ENCODE measurements at regions not wholly inside any gene's neighbourhood (a gene's known extent, or its start where the extent isn't known, plus 50 kb on each side); places are given as distances from the start of the nearest gene placed in this dataset.
"Not testable (repeated sequence)": the region's sequence is repeated elsewhere in the genome, so short reads cannot be mapped to it uniquely, and the experiment has no call there.

DNA sequence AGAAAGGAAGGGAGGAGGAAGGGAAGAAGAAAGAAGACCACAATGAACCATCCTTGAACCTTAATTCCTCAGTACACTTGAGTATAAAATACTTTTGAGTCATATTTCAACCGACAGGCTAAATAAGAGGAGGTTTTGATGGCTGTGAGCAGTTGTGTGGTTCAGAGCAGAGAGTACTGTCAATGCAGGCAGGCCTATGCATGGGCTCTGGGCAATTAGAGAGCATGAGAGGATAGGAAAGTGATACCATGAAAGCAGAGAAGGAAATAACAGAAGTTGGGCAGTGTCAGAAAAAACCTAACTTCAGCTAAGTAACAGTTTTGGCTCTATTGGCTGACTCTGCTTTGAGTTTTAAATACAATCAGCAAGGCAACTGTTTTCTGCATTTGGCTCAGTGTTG, 123.6 kb upstream of the STK17B start:
- intact Hi-C loops (cut with DNase I) = no loop called here
- DNase-seq (ENCODE audit: low spot score) = no peak

DNA sequence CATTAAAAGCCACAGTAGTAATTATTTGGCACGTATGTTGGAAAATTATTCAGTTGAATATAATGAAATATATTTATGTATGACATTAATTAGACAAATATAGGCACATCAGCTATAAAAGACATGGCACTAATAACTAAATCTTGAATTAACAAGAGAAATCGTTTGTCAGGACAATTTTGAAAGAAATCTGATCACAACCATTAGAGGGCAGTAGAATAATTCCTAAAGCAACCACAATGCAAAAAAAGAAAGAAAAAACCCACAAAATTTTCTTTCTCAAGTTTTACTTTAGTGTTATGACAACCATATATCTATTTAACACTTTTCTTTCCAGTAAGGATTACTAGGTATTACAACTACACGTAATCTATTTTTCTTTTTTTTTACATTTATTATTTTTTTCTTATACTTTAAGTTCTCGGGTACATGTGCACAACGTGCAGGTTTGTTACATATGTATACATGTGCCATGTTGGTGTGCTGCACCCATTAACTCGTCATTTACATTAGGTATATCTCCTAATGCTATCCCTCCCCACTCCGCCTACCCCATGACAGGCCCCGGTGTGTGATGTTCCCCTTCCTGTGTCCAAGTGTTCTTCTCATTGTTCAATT, 126.8 kb upstream of the STK17B start:
- intact Hi-C loops (cut with DNase I); DNase-seq (ENCODE audit: low spot score): not testable (repeated sequence)

DNA sequence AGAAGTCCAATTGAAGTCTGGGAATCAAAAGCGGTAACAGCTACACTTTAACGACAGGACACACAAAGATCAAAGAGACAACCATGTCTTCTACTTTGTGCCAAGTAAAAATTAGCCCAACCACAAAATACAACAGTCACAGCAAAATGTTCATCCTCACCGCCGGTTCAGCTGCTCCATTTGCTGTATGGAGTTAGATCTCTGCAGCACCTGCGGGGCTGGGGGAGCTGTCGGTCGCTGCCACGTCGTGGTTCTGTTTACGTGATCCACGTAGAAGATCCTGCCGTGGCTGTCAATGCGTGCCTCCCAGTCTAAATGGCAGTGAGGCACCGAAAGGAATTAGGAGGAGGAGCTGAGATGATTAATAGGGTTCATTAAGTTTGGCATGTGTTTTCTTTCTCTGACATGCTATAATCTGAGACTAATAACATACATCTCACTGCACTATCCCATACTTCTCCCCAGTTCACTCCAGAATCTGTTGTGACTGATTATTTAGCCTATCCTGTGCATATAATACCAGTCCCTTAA, 136.5 kb upstream of the STK17B start:
- DNase-seq (ENCODE audit: low spot score) = no peak
- intact Hi-C loops (cut with DNase I) = no loop called here

DNA sequence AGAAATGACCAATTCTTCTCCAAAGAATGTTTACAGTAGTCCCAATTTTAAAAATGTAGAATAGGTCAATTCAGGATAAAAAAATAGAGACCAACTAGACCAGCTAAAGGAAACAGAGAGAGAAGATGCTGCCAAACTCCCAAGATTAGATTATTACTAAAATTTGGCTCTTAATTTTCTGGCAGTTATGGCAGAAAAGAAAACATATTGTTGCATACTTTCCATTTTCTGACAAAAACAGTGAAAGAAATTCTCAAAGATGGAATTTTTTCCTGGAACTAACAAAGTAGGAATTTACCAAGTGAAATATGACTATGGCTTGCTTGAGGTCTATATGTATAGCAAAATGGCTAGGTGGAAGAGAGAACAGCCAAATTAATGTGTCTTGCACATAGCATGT, 138.3 kb upstream of the STK17B start:
- no peak for DNase-seq (ENCODE audit: low spot score)
- intact Hi-C loops (cut with DNase I) = no loop called here

DNA sequence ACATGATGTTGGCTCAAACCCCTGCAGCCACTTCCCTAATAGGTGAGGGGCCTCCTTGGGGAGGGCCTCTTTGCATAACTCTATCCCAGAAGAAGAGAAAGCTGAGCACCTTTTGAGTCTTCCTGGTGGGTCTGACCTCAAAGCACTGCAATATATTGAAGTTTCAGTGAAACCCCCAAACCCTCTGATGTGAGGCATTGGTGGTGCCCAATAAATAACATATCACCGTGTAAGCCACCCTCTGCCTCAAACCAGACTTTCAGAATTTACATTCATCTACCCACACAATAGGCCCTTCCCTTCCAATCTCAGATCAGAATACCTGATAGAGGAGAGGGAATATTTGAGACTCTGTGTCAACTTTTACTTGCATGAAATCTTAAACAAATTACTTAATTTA, 142.8 kb upstream of the STK17B start:
- intact Hi-C loops (cut with DNase I) = no loop called here
- no peak for DNase-seq (ENCODE audit: low spot score)

DNA sequence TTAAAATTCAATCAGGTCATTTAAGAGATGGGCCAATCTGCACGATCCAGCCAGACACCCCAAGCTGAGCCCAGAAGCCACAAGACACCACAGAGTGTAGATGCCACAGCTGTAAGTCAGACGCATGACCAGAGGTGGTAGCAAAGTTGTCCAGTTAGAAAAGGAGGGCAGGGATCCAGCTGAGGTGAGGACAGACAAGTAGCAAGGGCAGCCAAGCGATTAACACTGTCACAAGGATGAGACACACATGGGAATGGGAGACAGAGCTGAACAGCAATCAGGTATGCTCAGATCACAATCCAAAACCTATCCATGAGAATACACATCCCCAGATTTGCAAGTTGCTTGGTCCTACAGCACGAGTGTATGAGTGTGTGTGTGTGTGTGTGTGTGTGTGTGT, 143.4 kb upstream of the STK17B start:
- no peak for DNase-seq (ENCODE audit: low spot score)
- intact Hi-C loops (cut with DNase I) = no loop called here

DNA sequence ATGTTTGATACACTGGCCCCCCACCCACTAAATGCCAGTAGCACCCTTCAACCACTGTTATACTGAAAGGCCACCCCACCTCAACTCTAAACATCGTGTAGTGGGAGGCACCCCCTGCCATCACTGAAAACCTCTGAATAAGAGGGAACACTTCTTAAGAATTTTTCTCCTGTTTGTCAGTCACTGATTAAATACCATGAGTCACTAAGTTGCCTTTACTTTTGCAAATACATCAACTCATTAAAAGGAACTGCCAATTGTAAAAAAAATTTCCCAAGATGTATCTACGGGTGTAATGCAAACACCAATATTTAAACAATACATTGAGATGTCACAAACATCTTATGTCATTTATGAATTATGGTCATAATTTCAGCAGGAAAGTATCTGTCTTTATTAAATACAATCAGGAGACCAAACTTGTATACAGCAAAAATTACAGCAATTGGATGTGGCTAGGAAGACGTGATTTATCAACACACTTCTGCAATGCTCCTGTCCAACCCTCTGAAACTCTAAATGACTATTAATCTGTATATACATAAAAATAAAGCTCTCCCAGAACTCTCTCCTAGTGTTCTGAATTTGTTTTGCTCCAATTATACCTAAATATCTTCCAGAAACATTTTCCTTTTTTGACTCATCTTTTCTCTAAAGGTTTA, 144.1 kb upstream of the STK17B start:
- intact Hi-C loops (cut with DNase I) = no loop called here
- DNase-seq (ENCODE audit: low spot score) = no peak

DNA sequence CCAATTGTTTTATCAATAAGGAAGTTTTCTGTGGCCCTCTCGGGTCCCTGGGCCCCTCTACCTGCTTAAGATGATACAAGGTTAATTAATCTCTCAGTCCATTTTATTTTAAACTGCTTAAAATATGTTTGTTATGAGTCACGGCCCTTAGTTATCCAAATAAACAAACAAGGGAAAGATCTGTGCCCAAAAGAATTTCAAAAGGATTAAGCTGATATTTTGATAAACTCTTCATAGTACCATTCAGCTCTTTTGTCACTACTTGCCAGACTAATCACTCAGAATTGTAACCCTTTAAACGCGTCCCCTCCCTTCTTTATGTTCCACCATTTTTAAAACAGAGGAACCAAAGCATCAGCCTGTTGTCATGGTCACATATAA, 144.7 kb upstream of the STK17B start:
- intact Hi-C loops (cut with DNase I) = no loop called here
- DNase-seq (ENCODE audit: low spot score) = no peak

DNA sequence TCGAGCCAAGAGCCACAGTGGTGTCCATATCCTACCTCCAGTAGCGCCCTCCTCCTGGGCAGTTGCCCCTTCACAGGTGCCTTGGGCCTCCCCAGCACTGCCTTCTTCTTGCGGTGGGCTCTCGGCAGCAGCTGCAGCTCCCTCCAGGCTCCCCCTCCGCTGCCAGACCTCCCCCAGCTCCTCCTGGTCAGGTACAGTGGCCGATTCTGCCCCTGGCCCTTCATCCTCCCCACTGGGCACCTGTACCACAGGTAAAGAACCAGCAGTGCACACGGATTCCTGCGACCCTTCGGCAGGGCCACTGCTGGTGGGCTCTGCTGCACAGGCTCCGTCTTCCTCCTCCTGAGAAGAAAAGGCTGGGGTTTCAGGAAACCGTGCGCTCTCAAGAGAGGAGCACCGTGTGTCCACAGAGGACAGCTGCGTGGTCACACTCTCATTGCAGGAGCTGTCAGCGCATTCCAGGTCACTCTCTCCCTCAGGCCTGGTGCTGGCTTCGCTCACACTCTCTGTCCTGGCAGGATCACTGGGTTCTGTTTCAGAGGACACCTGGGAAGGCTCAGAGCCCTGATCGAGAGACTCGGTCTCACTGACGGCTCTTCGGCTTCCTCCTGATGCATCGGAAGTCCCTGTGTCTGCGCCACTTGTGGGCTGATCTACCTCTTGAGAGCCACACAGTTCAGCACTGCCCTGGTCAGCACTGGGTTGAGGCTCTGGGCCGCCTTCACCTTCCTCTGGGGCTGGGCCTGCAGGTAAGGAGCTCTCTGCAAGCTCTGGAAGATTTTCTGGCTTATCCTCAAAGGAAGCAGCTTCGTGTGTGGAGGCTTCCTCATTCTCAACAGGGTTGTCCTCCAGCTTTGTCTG, 147.4 kb upstream of the STK17B start:
- intact Hi-C loops (cut with DNase I) = no loop called here
- no peak for DNase-seq (ENCODE audit: low spot score)

DNA sequence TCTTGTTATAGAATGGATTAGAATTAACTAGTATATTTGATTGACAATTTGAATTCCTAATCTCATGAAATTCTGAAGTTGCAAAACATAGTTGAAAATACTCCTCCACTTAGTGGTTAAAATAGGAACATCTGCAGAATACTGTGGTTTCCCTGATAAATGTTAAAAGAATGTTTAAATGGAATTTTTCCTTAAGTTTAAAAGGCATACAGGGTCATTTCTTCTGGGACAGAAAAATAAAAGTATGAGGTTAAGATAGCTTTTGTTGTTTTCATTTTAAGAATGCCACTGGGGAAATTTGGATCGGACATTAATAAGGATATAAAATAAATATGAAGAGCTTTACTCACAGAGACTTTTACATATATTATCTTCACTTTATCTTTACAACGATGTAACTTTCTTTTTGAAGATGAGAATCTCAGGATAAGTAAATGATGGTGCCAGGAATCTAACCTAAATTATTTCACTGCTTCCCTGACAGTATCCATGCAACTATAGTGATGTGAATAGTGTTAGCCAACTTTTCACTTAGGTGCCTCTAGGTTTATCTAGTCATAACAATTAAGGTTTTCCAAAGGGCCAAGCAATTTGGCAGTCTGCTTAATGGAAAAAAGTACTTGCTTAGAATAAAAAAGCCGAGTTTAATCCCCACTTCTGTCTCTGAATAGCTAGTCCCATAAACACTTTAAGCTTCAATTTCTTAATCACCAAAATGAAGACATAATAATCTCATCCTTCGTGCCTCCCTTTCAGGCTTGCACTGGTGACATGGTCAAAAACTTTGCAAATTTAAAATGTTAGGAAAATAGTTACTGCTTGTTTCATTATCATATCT, 151.8 kb upstream of the STK17B start:
- no peak for DNase-seq (ENCODE audit: low spot score)
- intact Hi-C loops (cut with DNase I) = no loop called here

DNA sequence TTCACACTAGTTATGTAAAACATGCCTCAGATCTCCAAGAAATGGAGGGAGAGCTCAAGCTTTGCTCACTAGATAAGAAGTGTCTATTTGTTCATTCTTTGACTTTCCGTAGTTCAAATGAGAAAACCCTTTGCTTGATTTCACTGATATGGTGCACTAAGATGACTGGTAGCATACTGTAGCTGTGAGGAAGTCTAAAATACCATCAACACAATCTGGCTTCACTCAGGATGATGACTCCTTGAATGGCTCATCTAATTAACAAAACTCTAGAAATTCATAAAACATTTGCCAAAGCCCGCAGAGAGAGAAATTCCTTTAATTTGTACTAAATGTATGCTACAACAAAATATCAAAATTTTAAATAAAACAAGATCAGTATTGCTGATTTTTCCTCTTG, 152.8 kb upstream of the STK17B start:
- no peak for DNase-seq (ENCODE audit: low spot score)
- intact Hi-C loops (cut with DNase I) = no loop called here

DNA sequence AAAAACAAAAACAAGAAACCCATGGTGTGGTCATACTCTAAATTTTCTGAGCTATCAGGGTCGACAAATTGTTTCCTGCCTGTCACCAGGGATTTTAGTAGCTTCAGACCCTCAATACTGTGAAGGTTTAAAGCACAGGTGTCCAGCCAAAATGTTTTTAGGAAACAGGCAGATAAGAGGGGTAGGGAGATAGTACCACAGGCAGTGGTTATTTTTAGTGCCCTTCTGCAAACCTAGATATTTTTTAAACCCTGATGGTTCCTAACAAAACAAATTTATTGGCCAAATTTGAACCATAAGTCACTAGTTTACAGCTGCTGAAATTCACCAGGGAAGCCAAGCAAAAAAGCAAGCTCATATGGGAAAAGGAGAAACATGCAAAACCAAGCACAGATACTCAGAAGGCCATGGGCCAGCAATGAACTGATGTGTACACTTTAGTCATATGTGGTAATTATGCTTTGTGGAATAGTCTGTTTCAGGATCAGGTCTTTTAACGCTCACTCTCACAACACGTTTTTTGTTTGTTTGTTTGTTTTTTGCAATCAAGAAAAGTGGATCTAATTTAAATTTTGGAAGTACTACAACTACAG, 156.8 kb upstream of the STK17B start:
- intact Hi-C loops (cut with DNase I) = no loop called here
- DNase-seq (ENCODE audit: low spot score) = no peak

DNA sequence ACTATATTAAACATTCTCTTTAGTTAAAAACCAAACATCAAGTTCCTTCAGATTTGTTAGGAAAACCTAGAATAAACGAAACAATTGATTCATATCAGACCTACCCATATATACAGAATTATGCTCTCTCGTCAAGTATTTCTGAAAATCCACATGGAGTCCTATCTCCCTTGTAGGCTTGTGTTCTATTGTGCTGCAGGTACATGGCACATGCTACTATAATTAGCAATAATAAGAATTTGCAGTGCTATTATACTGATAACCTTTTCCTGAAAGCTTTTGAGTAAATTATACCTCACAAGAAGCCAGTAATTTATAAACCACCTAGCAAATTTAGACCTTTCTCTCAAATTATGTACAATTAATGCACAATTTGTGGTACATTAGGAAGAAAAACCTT, 158.6 kb upstream of the STK17B start:
- intact Hi-C loops (cut with DNase I) = no loop called here

DNA sequence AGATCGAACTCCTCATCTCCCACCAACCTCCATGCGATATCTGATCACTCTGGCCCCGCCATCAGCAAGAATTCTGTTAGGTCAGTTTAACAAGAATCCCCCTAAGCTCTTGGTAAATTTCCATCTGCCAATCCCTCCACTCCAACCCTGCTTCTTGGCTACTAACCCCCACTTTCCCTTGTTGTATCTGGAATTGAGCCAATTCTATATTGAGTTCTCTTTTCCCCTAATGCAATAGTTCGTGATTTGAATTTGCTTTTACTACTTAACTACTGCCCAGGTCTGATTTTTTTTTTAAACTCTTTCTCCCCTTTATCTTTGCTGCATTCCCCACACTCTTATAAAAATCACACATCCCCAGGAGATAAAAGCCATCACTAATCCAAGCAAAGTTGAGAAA, 159.3 kb upstream of the STK17B start:
- intact Hi-C loops (cut with DNase I) = no loop called here

More for the DNA sequence above, 158.6 kb upstream of the STK17B start:
- no peak for DNase-seq (ENCODE audit: low spot score)

DNA sequence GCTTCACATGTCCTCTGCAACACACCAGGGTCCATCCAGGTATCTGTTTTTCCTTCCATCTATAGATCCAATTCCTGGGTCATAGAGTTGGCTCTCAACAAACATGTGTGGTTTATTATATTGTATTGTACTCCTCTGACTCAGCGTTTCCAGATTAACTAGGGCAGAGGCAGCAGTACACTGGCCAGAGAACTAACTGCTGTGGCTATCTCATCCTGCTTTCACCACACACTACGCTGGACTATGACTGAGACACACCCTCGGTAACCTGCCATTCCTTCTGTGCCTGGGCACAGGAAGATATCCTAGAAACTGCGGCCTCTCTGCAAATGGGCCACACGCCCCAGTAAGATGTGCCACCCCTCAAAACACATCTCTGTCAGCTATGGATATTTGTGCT, 159.8 kb upstream of the STK17B start:
- intact Hi-C loops (cut with DNase I) = no loop called here
- DNase-seq (ENCODE audit: low spot score) = no peak

More for the DNA sequence above, 159.3 kb upstream of the STK17B start:
- no peak for DNase-seq (ENCODE audit: low spot score)

DNA sequence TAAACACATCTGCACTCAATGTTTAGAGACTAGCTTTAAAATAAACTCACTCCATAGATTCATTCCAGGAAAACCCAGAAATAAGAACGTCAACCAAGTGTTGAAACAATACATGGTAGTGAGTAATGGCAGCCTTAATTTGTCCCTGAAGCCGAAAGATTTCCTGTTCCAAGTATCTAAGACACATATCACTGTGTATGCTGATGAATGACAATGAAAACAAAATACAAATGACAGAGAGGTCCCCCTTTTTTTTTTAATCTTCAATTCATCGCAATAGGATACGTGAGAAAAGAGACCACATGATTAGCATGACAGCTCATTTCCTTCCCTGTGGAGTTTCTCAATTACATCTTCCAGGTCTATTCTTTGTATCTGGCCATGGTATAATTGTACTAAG, 160.5 kb upstream of the STK17B start:
- no peak for DNase-seq (ENCODE audit: low spot score)
- intact Hi-C loops (cut with DNase I) = no loop called here

DNA sequence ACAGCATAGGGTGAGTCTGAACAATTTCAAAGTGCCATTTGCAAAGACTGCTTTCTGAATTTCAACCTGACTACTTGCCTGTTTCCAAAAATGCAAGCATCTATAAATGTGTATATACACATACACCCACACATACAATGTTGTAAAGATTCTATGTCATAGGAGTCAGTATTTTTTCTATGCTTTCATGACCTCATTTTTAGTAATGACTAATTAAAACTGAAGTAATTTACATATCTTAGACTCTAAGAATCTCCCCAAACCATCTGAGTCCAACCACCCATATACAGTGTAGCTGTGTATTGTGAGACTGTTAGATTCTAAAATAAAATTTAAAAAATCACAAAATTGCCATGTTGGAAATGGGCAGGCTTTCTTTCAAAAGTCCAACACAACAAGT, 162.0 kb upstream of the STK17B start:
- intact Hi-C loops (cut with DNase I) = no loop called here

DNA sequence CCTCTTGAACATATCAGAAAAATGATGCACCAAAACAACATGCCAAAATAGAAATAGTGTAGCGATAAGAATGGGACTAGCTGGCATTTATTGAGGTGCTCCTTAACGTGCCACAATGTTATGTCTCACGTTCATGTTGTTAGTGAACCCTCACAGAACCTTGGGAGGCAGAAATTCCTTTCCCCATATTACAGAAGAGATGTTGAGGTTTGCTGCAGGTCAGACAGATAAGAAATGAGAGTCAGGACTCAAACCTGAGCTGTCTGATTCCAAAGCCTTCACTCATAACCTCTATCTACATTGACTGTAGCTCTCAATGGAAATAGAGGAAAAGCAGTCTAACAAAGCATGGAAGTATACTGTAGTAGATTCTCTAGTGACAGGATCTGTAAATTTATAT, 163.3 kb upstream of the STK17B start:
- intact Hi-C loops (cut with DNase I) = no loop called here
- DNase-seq (ENCODE audit: low spot score) = no peak

More for the DNA sequence above, 162.0 kb upstream of the STK17B start:
- DNase-seq (ENCODE audit: low spot score) = no peak

DNA sequence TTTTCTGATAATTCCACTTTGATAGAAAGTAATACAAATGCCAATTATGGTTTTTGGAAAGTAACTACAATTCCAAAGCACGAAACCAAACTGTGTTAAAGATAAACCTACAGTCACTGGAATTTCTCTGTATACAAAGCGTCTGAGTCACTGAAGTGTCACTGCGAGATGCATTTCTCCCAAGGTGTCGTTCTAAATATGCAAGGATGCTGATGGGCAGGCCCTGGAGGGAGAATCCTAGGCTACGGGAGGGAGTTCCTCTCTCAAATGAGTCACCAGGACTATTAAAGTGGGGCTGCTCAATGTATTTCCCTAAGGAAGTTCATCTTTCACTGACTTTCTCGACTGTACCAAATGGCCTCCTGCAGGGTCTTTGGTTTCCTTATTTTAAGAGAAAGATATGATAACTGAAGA, 163.8 kb upstream of the STK17B start:
- intact Hi-C loops (cut with DNase I) = no loop called here
- DNase-seq (ENCODE audit: low spot score) = no peak
